ENCODE measurements at regions not wholly inside any gene's neighbourhood (a gene's known extent, or its start where the extent isn't known, plus 50 kb on each side); places are given as distances from the start of the nearest gene placed in this dataset.

DNA sequence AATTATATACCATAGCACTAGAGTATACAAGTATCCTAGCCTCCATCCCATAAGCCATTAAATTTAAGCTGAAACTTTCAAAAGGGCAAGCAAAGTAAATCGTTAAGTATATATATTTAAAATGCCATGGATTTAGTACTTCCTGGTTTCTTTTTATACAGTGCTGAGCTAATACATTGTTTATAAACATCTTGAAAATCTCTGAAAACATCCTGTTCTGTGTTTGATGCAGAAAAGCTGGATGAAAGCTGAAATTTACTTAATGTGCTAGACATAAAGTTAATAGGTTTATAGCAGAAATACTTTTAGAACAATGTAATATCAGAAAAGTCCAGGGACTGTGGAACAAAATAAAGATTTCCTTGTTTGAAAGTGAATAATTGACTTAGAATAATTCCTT, 875.4 kb downstream of the SLITRK6 start:
- DNase-seq (ENCODE audit: extremely low read depth in 1 of 2, low read depth in 1 of 2): no peak

DNA sequence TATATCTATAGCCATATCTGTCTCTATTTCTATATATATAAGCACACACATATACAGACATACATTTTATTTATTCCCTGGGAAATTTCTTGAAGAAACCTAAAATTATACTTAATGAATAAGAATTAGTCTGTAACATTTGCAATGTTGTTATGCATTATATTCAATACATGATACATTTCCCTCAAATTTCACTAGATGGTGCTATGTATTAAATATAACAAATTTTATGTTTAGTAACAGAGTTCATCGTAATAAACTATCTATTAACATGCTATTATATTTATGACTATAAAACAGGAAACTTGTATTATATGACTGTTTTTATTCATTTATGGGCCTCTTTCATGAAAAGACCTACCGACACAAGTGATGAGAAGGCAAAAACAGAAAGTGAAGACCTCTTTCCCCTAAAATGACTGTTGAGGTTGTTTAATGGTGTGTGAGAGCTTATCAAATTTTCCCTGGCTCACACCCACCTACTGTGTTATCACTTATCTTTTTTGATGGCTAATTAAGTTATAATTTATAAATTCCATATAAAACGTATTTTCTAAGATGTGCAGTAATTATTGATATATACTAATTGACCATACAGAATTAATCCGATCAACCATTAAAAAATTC, 881.9 kb downstream of the SLITRK6 start:
- no peak for DNase-seq (ENCODE audit: extremely low read depth in 1 of 2, low read depth in 1 of 2)

DNA sequence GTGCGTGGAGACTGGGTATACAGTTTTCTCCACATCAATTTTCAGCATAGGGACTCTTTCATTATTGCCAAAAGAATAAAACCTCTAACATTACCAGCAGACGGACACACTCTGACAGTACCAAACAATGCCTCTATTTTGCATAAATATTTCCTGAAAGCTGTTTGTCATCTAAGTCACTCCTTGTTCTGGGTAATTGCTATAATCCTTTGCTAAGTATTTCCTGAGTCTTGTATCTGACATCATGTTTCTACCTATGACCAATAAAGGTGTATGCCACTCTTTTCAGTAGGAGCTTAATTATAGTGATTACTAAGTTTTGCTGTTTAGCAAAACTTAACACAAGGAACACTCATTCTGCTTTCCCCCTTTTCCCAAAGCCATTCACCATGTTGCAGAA, 886.5 kb downstream of the SLITRK6 start:
- DNase-seq (ENCODE audit: extremely low read depth in 1 of 2, low read depth in 1 of 2): no peak

DNA sequence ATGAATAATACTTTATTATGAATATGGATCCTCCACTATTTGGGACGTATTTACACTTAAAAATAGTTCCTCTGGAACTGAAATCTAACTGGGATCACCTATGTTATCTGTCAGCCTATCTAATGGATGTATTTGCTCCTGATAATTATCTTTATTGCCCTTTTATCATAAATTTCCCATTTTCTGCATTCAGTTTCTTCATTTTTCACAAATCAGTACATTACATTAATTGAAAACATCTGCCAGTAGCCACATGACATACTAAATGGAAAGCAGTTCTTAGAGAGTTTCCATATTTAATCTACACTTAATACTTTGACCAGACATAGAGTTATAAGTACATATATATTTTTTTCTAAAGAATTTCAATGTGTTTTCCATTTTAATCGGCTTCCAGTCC, 888.8 kb downstream of the SLITRK6 start:
- no peak for DNase-seq (ENCODE audit: extremely low read depth in 1 of 2, low read depth in 1 of 2)

DNA sequence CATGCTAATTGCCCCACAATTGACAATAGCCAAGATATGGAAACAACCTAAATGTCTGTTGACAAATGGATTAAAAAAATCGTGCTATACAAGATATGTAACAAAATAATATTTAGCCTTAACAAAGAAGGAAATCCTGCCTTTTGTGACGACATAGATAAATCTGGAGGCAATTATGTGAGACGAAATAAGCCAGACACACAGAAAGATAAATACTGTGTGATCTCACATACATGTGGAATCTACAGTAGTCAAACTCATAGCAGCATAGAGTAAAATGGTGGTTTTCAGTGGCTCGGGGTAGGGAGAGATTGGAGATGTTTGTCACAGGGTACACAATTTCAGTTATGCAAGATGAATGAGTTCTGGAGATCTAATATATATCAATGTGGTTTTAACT, 895.8 kb downstream of the SLITRK6 start:
- DNase-seq (ENCODE audit: extremely low read depth in 1 of 2, low read depth in 1 of 2): no peak

DNA sequence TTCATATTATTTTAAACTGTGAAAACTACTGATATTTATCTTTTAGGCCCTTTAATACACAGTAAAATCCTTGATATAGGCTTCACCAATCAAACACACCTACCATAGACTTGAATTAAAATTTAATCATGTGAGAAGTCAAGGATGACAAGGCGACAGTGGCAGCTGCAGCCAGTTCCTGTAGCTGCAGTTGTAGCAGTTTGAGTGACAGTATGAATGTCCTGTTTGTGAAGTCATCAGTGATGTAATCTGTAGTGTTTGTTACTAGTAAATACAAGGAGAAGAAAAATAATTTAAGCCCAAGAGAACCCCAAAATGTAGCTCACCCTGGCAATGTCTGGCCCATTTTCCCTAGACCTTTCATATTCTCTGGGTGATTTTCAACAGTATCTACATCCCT, 897.0 kb downstream of the SLITRK6 start:
- no peak for DNase-seq (ENCODE audit: extremely low read depth in 1 of 2, low read depth in 1 of 2)

DNA sequence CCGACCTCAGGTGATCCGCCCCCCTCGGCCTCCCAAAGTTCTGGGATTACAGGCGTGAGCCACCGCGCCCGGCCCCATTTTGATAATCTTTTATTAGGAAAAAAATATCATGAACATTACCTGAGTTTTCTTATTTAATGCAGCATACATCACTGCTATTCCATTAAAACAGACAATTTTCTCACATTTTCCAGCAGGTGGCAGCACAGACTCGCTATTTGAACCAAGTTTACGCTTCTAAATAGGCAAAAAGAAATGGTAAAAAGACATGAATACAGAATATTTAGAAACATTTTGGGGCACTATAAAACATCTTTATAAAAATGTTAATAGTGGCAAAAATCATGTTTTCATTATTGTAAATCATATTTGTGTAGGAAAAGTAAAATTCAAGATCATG, 903.1 kb downstream of the SLITRK6 start:
- peak in 1 of 2 donors; percentile 1 for DNase-seq (ENCODE audit: extremely low read depth in 1 of 2, low read depth in 1 of 2)

DNA sequence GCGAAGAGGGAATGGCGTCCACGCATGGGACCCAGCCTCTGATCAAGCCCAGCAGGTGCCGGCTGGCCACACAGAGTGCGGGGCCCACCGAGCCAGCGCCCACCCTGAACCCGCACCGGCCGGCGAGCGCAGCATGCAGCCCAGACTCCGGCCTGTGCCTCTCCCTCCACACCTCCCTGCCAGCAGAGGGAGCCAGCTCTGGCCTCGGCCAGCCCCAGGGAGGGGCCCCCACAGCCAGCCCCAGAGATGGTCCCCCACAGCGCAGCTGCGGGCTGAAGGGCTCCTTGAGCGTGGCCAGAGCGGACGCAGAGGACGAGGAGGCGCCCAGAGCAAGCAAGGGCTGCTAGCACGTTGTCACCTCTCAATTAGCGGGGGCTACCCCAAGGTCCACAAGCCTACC, 904.5 kb downstream of the SLITRK6 start:
- no peak for DNase-seq (ENCODE audit: extremely low read depth in 1 of 2, low read depth in 1 of 2)

DNA sequence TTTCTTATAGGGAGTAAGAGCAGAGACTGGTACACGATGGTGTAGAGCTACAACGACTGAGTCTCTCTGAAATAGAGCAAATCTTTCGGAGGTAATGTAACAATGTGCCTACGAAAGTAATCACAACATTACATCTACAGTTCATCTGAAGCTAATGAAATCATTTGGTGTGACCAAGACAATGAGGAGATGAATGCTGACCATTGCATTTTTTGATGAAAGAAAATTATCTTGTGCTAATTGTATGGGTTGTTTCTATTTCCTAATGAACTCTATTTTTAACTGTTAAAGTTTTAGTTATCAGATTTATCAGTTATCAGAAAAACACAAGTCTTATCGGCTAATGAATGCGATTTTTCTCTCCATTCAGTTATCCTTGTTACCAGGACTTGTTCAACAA, 913.4 kb downstream of the SLITRK6 start:
- DNase-seq (ENCODE audit: extremely low read depth in 1 of 2, low read depth in 1 of 2): no peak

DNA sequence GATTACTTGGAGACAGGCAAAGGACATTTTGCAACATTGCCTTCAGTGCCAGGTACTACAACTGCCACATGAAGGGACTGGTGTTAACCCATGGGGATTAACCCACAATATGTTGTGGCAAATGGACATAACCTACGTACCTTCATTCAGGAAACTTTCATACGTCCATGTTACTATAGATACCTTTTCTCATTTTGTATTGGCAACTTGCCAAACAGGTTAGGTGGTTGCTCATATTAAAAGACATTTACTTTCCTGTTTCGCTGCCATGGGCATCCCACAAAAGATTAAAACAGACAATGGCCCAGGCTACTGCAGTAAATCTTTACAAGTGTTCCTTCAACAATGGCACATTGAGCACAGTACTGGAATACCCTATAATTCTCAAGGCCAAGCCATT, 925.3 kb downstream of the SLITRK6 start:
- DNase-seq (ENCODE audit: extremely low read depth in 1 of 2, low read depth in 1 of 2): no peak

DNA sequence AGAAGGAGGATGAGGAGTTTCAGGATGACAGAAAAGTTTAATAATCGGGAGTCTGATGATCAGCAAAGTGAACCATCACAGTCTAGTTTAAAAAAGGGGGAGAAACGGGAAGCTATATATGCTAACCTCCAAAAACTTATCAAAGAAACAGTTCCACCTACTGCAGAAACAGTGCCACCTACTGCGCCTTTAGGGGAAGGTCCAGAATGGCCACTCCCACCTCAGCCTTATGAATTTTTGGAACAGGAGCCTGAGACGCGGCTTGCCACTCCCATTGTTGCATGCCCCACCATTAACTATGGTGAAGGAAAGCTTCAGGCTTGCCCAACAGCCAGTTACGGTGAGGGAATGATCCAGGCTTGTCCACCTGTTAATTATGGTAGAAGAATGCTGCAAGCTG, 929.0 kb downstream of the SLITRK6 start:
- no peak for DNase-seq (ENCODE audit: extremely low read depth in 1 of 2, low read depth in 1 of 2)

DNA sequence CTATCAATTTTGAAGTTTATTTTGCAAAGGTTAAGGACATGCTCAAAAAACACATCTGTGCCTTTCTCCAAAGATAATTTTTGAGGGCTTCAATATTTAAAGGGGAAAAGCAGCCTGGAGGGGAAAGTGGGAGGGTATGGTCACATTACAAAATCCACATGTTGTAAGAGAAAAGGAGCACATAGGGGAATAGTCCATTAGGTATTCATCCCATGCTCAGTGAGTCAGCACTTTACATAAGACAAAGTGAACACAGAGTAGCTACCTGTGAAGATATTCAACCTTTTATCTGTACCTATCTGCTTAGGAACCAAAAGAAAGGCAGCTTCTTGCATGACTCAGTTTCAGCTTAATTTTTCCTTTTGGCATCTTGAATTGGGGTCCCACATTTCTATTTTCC, 932.0 kb downstream of the SLITRK6 start:
- no peak for DNase-seq (ENCODE audit: extremely low read depth in 1 of 2, low read depth in 1 of 2)

DNA sequence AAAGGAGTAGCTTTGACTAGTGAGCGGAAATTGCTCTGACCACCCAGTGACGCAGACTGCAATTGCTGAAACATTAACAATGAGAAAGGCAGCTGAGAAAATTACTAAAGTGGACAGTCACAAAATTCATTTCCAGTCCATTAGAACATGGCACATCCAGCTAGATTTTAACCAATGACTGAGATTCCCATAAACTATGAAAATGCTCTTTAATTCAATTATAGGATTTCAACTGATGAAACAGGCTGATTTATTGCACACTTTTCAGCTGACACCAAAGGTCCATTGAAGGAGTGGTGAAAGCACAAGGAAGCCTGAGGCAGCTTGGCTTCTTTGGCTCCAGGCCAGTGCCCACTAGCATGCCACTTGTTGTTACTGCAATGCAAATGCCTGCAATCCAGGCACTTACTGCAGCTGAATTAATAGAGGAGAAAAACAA, 933.4 kb downstream of the SLITRK6 start:
- DNase-seq (ENCODE audit: extremely low read depth in 1 of 2, low read depth in 1 of 2): no peak

DNA sequence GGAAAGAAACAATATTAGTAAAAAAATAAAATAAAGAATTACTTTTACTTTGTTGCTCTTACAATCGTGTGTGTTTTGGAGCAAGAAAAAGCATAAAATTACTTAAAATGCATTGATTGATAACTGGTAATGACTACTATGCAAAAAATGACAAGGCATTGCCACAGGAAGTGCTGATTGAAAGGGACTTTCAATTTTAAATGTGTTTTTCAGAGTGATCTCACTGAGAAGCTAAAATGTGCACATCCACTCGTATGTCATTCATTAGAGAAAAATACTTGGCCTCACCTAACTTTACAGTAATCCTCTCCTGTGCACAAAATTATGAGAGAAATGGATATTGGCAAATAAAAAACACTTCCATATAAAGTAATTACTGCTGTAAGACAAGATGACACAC, 934.9 kb downstream of the SLITRK6 start:
- DNase-seq (ENCODE audit: extremely low read depth in 1 of 2, low read depth in 1 of 2): no peak

DNA sequence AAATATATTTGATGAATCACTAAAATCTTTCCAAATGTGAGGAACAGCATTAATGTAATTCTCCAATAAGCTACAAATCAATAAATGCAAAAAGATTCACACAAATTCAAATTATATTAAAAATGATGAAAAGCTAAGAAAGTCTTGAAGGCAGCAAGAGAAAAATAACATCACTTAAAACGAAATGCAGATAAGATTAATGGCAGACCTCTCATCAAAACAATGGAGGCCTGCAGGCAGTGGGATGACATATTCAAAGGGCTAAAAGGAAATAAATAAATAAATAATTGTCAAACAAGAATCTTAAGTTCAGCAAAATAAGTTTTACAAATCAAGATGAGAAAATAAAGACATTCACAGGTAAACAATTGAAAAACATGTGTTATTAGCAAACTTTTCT, 952.1 kb downstream of the SLITRK6 start:
- no peak for DNase-seq (ENCODE audit: extremely low read depth in 1 of 2, low read depth in 1 of 2)

DNA sequence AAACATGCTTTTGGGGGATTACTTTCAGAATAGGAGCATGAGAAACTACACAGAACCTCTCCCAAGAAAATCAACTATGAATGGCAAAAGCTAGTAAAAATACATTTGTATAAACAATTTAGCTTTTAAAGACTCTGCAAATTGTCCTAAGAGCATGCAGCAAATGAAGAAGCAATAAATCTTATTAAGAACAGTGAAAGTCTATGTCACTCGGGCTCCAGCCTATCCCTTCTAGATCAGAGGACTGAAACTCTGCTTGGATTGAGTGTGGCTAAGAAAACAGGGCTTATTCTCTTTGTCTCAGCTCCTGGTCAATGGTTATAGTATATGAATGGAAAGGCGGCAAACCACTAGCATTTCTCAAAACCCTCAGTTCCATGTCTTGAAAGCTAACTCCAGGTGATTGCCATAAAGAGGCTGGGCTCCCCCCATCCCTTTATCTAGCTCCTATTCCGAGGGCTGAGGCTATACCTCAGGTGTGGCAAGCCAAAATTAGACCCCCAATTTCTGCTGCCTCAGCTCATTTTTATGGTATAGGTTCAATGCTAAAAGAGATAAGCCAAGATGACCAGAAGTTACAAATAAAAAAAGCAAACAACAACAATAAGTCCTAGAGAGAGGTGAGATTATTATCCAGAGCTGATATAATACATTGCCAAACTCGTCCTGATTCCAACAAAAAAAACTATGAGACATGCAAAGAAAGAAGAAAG, 953.2 kb downstream of the SLITRK6 start:
- no peak for DNase-seq (ENCODE audit: extremely low read depth in 1 of 2, low read depth in 1 of 2)

DNA sequence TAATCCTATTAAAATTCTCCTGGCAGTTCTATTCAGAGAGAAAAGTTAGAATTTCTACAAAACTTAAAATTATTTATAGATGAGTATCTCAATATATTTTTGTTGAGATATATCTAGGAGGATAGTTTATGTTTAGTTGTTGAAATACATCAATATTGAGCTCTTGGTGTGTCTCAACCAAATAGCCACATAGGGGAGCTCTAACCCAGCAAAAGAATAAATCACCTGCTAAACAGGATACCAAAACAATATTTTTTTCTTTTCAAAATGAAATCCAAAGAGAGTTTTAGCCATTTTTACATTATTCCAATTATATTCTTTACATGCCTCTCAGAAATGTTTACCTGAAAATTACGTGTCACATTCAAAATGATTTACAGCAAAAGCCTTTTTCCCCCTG, 954.7 kb downstream of the SLITRK6 start:
- DNase-seq (ENCODE audit: extremely low read depth in 1 of 2, low read depth in 1 of 2): no peak

DNA sequence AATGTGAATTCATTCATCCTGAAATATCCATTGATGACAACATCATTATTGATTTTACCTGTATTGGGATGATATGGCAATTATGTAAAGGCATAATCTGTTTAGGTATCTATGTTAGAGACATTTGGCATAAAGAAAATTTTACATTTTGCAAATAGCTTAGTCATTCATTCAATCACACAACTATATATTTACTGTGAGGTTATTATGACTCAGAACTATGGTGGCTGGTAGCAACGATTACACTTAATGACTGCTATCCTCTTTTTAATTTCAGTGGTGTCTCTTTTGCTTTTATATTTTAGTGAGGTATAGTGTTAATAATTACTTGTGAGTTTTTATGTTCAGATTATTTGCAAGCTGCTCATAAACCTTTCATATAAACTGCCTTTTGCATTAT, 955.9 kb downstream of the SLITRK6 start:
- no peak for DNase-seq (ENCODE audit: extremely low read depth in 1 of 2, low read depth in 1 of 2)

DNA sequence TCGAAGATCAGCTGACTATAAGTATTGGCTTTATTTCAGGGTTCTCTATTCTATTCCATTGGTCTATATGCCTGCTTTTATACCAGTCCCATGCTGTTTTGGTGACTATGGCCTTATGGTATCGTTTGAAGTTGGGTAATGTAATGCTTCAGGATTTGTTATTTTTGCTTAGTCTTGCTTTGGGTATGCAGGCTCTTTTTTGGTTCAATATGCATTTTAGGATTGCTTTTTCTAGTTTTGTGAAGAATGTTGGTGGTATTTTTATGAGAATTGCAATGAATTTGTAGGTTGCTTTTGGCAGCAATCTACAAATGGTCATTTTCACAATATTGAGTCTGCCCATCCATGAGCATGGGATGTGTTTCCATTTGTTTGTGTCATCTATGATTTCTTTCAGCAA, 951.9 kb upstream of the SLITRK1 start:
- no peak for DNase-seq (ENCODE audit: extremely low read depth in 1 of 2, low read depth in 1 of 2)

DNA sequence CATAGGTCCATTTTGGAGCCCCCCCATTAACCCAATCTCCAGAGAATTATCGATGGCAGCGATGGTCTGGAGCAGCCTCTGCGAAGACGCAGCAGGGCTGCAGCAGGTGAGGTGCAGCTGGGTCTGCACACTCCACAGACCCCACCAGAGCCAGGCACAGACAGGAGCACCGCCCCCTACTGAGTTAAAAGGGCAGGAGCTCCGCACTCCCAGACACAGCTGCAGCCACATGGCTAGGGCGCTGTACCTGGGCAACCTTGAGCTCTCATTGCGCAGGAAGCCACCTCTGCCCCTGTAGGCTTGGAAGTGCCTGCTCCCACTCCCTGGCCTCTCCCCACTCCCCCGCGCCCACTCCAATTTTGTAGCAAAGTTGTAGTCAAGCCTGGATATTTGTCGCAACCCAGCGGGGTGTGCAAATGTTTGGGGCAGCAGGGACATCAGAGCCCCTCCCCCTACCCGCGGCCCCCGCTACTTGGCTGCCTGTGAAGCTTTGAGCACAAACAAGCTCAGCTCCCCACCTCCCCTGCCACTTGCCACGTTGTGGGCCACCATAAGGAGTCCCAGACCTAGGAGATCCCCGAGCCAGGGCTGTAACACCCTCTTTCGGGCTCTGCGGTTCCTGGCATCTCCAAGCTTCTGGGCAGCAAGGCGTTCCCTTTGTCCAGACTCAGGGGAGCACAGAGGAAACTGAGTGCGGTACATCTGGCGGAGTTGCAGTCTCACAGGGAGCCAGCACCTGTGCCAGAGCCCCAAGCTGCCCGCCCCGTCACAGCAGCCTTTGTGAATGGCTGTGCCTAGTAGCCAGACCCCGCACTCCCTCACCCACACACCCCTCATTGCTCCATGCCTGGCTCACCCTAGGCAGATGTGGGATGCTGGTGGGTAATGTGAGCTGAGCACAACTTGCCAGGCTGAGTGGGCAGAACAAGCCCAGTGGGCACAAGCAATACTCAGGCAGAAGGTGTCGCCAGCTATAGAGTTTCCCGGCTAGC, 949.7 kb upstream of the SLITRK1 start:
- DNase-seq (ENCODE audit: extremely low read depth in 1 of 2, low read depth in 1 of 2): no peak

DNA sequence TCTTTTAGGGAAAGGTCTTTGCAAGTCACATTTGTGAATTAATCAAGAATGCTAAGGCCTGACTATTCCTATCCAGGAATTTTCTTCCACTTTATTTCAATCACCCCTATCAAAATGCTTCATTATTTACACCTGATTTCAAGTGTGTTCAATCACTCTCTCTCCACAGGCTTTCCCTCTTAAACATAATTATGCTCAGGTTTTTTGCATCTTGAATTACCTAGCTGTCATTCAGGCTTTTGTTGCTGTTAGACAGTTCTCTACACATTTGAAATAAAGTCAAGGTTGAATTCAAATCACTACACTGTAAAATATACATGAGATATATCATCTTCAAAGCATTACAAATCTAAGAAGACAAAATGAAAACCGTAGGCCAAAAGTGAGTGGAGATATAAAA, 941.3 kb upstream of the SLITRK1 start:
- DNase-seq (ENCODE audit: extremely low read depth in 1 of 2, low read depth in 1 of 2): no peak

DNA sequence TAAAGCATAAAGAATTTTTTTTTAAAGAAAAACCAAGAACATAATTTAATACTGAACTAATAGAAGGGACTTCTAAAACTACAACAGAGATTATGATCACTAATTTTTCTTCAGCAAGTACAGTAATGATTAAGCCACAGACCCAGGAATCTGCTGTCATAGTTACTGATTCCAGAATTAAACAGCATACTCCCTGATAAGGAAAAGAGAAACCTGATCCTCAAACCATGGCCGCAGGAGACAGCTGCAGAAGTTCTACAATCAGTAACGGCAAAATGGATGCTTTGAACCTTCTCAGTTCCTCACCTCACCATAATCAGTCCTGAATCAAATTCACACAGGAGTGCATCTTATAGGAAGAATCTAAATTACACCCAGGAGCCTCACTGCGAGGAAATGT, 939.0 kb upstream of the SLITRK1 start:
- DNase-seq (ENCODE audit: extremely low read depth in 1 of 2, low read depth in 1 of 2): no peak
